ENCODE measurements at regions not wholly inside any gene's neighbourhood (a gene's known extent, or its start where the extent isn't known, plus 50 kb on each side); places are given as distances from the start of the nearest gene placed in this dataset.

DNA sequence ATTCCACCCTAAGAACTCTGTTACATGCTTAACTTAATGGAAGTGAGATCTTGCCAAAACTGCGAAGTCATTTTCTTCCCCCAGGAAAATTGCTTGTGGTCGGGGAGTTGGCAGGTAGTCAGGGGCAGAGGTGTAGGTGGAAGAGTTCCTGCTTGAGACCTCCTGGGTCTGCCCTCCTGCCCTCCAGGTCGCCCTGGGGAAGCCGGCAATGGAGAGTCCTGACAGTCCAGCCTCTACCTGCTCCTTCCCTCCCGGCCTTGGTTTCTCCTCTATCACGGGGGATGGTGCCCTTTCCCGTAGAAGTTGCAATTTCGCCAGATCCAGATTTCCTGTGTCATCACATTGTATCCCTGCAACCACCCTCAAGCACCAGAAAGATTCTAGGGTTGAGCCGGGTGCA, 463.8 kb downstream of the MATN1 start:
- DNase-seq: no peak

DNA sequence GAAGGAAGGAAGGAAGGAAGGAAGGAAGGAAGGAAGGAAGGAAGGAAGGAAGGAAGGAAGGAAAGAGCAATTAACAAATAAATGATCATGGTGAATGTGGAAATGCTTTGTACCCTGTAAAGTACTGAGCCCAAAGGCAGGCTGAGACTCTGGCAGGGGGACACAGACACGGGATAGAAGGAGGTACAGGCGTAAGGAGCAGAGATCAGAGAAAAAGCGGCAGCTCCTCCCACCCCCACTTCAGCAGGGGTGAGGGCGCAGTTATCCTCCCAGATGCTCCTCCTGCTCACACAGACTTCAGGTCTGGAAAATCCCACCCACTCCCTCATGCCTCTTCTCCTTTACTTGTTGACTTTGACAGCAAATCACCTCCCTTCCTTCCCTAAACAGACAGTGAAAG, 464.5 kb downstream of the MATN1 start:
- DNase-seq: no peak

GRCh38 chr1:30258471-30258870, 464.9 kb downstream of the MATN1 start:
- DNase-seq: no peak

DNA sequence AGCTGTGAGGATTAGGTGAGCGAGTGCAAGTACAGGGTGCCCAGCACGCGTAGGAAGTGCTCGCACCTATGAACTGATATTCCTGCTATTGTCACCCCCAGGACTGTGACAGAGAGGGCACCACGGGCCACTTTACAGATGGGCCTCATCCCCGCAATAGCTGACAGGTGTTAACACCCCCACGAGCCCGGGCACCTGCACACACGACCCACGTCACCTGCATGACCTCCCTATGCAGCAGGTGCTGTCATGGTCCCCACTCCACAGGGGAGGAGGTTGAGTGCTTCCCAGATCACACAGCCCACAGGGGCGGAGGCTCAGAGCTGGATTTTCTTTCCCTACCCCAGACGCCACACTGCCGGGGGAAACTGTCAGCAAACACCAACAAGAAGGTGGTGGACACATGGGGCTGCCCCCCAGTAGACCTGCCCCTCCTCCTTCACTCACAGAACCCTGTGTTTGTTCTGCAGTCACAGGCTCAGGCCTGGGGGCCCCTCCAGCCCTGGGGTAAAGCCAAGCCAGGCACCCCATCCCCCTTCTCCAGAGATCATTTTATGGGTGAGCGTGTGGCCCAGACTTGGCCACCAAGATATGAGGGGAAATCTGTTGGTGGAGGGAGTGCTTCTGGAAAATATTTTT, 465.5 kb downstream of the MATN1 start:
- DNase-seq: no peak

DNA sequence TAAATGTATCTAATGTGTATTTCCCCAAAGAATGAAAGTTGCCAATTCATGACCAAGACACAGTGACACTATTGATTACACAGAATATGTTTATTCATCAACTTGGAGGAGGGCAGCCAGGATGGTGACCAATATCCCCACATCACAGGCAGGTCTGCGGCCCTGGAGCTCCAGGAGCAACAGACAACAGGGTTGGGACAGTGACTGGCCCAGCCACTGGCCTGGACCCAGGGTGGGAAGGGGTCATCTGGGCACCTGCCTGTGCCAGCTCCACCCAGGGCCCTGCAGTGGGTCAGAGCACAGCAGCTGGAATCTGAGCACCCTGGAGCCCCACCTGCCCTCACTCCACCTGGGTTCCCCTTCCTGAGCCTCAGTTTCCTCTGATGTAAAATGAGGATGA, 466.1 kb downstream of the MATN1 start:
- DNase-seq: no peak

- DNase-seq: no peak
Observed at GRCh38 chr1:30256911-30257310, 466.5 kb downstream of the MATN1 start.

- DNase-seq: no peak
Observed at GRCh38 chr1:30255111-30255724, 468.2 kb downstream of the MATN1 start.

DNA sequence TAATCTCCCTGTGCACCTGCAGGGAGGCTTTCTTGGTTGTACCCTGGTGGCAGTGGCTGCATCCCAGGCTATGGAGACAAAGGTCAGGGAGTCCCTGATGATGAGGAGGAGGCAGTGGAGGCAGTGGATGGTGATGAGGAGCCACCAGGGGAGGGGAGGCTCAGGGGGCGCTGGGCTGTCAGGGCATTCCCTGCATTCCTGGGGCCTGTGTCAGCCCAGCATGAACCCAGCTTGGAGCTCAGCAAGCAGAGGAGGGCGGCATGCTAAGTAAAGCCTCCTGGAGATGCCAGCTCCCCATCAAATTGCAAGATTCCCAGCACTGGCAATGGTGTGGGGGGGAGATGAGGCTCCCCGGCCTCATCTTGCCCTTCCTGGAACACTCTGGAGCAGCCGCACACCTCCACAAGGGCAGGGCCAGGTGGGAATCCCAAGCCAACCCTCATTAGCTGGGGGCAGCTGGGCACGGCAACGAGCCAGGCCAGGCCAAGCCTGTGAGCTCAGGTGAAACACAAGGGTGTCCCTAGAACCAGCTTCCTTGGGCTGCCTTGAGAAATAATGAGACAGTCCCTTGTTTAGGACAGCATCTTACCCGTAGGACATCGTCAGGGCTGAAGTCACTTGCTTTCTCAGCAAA, 469.5 kb downstream of the MATN1 start:
- DNase-seq: no peak

- DNase-seq: no peak
Observed at GRCh38 chr1:30253361-30253760, 470.0 kb downstream of the MATN1 start.

- no peak for DNase-seq
Observed at GRCh38 chr1:30250984-30251850, 472.2 kb downstream of the MATN1 start.

GRCh38 chr1:30250338-30250983, 472.9 kb downstream of the MATN1 start:
- DNase-seq: no peak

DNA sequence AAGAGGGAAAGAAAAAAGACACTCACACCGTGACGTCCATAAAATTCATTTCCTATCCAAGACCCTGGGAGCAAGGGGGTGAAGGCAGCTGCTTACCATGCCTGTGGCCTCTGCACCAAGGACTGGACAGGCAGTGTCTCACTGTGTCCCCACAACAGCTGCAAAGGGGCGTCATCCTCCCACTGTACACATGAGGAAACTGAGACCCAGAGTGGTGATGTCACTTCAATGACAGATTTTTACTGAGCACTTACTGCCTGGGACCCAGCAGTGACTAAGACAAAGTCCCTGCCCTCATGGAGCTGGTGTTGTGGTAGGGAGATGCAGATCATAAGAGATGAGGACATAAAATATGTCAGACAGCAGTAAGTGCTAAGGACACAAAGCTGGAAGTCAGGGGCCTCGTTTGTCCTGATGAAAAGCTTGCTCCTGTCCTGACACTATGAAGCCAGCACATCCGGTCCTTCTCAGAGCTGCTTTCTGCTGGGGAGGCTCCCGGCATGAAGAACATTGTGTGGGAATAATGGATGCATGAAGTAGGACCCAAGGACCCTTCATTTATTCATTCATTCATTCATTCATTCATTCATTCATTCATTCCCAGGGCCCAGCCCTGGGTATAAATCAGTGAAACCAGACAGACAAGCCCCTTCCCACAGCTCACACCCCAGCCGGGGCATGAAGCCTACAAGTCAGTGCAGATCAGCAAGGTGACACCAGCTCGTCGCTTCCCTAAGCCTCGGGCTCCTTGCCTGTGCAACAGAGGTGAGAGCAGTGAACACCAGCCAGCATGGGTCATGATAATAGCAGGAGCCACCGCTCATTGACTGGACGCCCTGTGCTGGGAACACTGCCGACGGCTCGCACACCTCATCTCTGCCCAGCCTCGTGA, 473.7 kb downstream of the MATN1 start:
- DNase-seq: no peak

DNA sequence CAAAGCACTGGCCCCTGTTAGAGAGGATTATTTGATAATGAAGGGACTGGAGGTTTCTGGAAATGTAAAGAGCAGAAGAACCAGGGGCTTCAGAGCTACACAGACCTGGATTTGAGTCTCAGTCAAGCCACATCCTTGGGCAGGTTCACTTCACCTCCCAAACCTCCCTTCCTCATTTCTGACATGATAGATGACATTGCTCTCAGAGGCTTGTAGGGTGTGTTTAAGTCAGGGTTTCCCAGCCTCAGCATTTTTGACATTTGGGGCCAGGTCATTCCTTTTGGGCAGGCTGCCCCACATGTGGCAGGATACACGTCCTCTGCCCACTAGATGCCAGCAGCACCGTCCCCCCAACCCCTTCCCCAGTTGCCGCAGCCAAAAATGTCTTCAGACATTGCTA, 474.6 kb downstream of the MATN1 start:
- no peak for DNase-seq

- no peak for DNase-seq
Observed at GRCh38 chr1:30248373-30248772, 475.0 kb downstream of the MATN1 start.

GRCh38 chr1:30244801-30245200, 478.6 kb downstream of the MATN1 start:
- DNase-seq: no peak

DNA sequence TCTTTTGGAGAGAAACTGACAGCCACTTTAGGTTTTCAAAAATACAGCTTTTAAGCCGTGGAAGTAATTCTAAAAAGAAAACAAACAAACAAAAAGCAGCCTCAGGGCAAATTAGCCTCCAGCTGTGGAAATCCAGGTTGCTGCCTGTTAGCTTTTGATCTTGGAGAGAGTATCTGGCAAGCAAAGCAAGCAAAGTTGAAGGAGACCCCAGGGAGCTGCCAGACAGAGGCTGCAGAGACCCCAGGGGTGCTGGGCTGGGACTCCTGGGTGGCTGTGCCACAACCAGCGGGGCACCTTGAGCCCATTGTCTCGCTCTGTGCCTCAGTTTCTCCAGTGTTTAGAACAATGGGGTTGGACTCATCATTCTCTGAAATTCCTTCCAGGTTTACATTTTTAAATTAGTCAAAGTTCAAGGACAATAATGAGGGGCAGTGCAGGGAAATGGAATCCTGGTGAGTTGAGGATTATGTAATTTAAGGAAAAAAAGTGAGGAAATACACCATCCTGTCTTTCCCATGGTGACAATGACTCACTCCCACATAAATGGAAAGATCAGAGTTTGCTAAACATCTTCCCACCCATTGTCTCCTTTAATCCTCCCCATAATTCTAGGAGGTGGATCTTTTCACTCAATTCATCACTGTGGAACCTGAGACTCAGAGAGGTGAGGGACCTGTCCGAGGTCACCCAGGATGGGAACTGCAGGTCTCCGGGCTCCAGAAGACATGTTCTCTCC, 480.5 kb downstream of the MATN1 start:
- no peak for DNase-seq

- DNase-seq: no peak
Observed at GRCh38 chr1:30242168-30242567, 481.2 kb downstream of the MATN1 start.

DNA sequence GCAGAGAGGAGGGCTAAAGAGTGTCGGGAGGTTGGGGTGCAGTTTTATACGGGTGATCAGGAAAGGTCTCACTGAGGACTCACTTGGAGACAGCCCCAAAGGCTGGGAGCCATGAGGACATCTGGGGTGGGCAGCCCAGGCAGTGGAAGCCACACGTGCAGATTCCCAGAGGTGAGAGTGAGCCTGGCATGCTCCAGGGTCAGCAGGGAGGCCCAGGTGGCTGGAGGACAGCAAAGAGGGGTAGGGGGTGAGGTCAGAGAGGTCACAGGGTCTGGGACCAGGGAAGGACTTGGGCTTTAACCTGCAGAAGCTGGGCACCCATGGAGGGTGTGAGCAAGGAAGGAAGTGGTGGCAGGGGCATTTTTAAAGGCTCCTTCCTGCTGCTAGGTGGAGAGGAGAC, 481.7 kb downstream of the MATN1 start:
- no peak for DNase-seq

- DNase-seq: no peak
Observed at GRCh38 chr1:30234091-30234490, 489.3 kb downstream of the MATN1 start.

- no peak for DNase-seq
Observed at GRCh38 chr1:30232288-30232899, 491.0 kb downstream of the MATN1 start.

DNA sequence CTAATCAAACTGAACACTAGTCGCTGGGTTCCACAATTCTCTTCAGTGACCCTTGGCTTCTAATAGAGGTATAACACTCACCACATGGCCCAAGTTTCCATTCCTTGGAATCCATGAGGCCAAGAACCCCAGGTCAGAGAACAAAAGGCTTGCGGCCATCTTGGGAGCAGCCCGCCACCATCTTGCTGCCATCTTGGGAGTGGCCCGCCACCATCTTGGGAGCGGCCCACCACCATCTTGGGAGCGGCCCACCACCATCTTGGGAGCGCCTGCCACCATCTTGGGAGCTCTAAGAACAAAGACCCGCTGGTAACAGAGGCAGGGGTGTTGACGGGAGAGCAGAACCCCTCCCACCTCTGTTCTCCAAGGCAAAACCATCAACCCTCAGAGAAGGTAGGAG, 493.4 kb downstream of the MATN1 start:
- DNase-seq: no peak
